ENCODE measurements at regions not wholly inside any gene's neighbourhood (a gene's known extent, or its start where the extent isn't known, plus 50 kb on each side); places are given as distances from the start of the nearest gene placed in this dataset.
A peak's percentile ranks its signal among the peaks of the same experiment; 100 is the strongest.

DNA sequence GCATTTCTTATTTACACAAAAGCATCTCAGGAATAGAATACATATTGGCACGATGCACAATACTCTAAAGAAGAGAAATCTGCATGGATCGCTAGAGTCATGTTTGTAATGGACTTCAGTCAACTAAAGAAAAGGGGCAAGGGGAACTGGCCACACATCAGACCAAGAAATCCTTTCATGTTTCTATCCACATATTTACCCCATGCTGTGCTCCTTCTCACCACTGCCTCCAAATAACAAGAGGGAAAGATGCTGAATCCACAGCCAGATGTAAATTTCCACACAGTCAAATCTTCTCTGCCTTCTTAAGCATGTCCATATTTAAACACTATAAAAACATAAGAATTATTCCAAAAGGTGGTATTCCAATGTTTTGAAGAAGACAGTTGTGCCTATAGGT is 67.6 kb downstream of the COX18 start:
- intact Hi-C loops (cut with micrococcal nuclease; ENCODE audit: unreplicated experiment), result loop anchor here (5.0 kb wide), 1 partner anchor 340 kb away; no protein-coding TSS in a partner anchor
- DNase-seq, result no peak
- ChIA-PET CTCF (no interaction called here), POLR2A (ENCODE audit: unreplicated experiment) (no interaction called here)
- Histone ChIP-seq H4K20me1 (ENCODE audit: insufficient read depth) (no peaks in the 10 kb centered on the region), H3K4me2 (no peak overlapping the region), H3K9me2 (ENCODE audit: insufficient read depth) (no peaks in the 10 kb centered on the region), H3F3A (ENCODE audit: insufficient read depth, low read depth) (no peaks in the 10 kb centered on the region), H3K4me3 (no peak overlapping the region), H3K27ac (no peak overlapping the region), H3K27me3 (ENCODE audit: insufficient read depth, low read depth) (no peaks in the 10 kb centered on the region), H2AFZ (no peak overlapping the region), H3K36me3 (ENCODE audit: low read depth) (no peaks in the 10 kb centered on the region), H3K4me1 (replicated peaks; ENCODE audit: insufficient read depth) (no peaks in the 10 kb centered on the region), H3K9me3 (ENCODE audit: insufficient read depth, low read depth) (no peaks in the 10 kb centered on the region), H3K79me2 (ENCODE audit: low read depth) (no peaks in the 10 kb centered on the region)
- TF ChIP-seq, protein P1, sequence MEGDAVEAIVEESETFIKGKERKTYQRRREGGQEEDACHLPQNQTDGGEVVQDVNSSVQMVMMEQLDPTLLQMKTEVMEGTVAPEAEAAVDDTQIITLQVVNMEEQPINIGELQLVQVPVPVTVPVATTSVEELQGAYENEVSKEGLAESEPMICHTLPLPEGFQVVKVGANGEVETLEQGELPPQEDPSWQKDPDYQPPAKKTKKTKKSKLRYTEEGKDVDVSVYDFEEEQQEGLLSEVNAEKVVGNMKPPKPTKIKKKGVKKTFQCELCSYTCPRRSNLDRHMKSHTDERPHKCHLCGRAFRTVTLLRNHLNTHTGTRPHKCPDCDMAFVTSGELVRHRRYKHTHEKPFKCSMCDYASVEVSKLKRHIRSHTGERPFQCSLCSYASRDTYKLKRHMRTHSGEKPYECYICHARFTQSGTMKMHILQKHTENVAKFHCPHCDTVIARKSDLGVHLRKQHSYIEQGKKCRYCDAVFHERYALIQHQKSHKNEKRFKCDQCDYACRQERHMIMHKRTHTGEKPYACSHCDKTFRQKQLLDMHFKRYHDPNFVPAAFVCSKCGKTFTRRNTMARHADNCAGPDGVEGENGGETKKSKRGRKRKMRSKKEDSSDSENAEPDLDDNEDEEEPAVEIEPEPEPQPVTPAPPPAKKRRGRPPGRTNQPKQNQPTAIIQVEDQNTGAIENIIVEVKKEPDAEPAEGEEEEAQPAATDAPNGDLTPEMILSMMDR (conservative IDR thresholded peaks at IDR 0.05), result no peak
- TF ChIP-seq EZH2 (IDR thresholded peaks at IDR 0.05; ENCODE audit: low read depth), result no peak
- no TSS peak for BruUV-seq (replicated peaks)

DNA sequence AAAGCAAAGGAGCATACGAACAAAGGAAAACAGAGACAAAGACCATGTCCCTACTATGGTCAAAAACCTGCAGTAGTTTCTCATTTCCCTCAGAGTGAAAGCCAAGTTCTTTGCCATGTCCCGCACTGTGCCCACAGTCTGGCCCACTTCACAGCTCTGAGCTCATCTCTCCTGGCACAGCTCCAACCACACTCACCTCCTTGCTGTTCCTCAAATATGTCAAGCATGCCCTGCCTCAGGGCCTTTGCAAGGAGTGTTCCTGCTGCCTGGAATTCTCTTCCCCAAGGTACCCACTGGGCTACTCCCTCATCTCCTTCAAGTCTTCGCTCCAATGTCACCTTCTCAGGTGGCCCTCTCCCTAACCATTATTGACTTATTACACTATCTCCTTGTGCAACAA is 72.1 kb downstream of the COX18 start:
- no peaks in the 10 kb centered on the region for H3K9me3 ChIP-seq (ENCODE audit: insufficient read depth, low read depth)
- peak in 1 of 2 experiments; percentile 25 for DNase-seq
- H3K36me3 ChIP-seq (ENCODE audit: low read depth), result no peaks in the 10 kb centered on the region
- no peak overlapping the region for H3K4me2 ChIP-seq
- no peak overlapping the region for H3K4me3 ChIP-seq
- no peaks in the 10 kb centered on the region for H3K27me3 ChIP-seq (ENCODE audit: insufficient read depth, low read depth)
- no peak overlapping the region for H3K27ac ChIP-seq
- ChIA-PET CTCF (no interaction called here), POLR2A (ENCODE audit: unreplicated experiment) (no interaction called here)
- BruUV-seq (replicated peaks), result no TSS peak
- no peaks in the 10 kb centered on the region for H4K20me1 ChIP-seq (ENCODE audit: insufficient read depth)
- no peaks in the 10 kb centered on the region for H3K4me1 ChIP-seq (replicated peaks; ENCODE audit: insufficient read depth)
- TF ChIP-seq EZH2 (IDR thresholded peaks at IDR 0.05; ENCODE audit: low read depth), result no peak
- TF ChIP-seq, protein P1 (conservative IDR thresholded peaks at IDR 0.05), result no peak
- intact Hi-C loops (cut with micrococcal nuclease; ENCODE audit: unreplicated experiment), result no loop called here
- no peaks in the 10 kb centered on the region for H3F3A ChIP-seq (ENCODE audit: insufficient read depth, low read depth)
- H2AFZ ChIP-seq, result no peak overlapping the region
- H3K79me2 ChIP-seq (ENCODE audit: low read depth), result no peaks in the 10 kb centered on the region
- H3K9me2 ChIP-seq (ENCODE audit: insufficient read depth), result no peaks in the 10 kb centered on the region

DNA sequence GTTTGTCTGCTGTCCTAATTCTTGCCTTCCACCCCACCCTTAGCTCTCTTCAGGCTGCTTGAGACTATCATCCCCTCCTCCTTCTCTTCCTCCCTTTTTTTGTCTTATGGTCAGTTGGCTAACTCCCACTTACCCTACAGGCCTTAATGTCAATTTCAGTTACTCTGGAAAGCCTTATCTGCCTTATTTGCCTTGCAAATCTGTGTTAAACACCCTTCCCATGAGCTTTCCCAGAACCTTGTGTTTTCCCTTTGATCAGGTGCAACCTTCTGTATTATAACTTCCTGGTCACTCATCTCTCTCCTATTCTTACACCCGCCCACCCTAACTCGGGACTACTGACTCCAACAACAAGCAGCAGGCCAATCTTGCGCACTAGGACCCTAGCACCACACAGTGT is 74.8 kb downstream of the COX18 start:
- H3F3A ChIP-seq (ENCODE audit: insufficient read depth, low read depth), result no peaks in the 10 kb centered on the region
- DNase-seq, result no peak
- ChIA-PET POLR2A (ENCODE audit: unreplicated experiment) (no interaction called here), CTCF (no interaction called here)
- TF ChIP-seq, protein P1 (conservative IDR thresholded peaks at IDR 0.05), result no peak
- no peak for TF ChIP-seq EZH2 (IDR thresholded peaks at IDR 0.05; ENCODE audit: low read depth)
- no peaks in the 10 kb centered on the region for H3K9me2 ChIP-seq (ENCODE audit: insufficient read depth)
- no peaks in the 10 kb centered on the region for H3K9me3 ChIP-seq (ENCODE audit: insufficient read depth, low read depth)
- H3K4me3 ChIP-seq, result no peak overlapping the region
- H3K27ac ChIP-seq, result no peak overlapping the region
- H2AFZ ChIP-seq, result no peak overlapping the region
- H3K79me2 ChIP-seq (ENCODE audit: low read depth), result no peaks in the 10 kb centered on the region
- H4K20me1 ChIP-seq (ENCODE audit: insufficient read depth), result no peaks in the 10 kb centered on the region
- no peaks in the 10 kb centered on the region for H3K27me3 ChIP-seq (ENCODE audit: insufficient read depth, low read depth)
- BruUV-seq (replicated peaks), result no TSS peak
- no peaks in the 10 kb centered on the region for H3K4me1 ChIP-seq (replicated peaks; ENCODE audit: insufficient read depth)
- intact Hi-C loops (cut with micrococcal nuclease; ENCODE audit: unreplicated experiment), result no loop called here
- H3K4me2 ChIP-seq, result no peak overlapping the region
- H3K36me3 ChIP-seq (ENCODE audit: low read depth), result no peaks in the 10 kb centered on the region
